Gastrocnemius medialis (tissue), 4 donors: ENCODE measurements at regions not wholly inside any gene's neighbourhood (a gene's known extent, or its start where the extent isn't known, plus 50 kb on each side); places are given as distances from the start of the nearest gene placed in this dataset.

Experiments used
- ATAC-seq, 2 donors: fragments of 150-250 bp; one replicate each; pipeline ENCODE4 v1.9.1; 2016
- DNase-seq, 2 donors: peaks; one replicate each; pipeline ENCODE4 v3.0.0-alpha.2; 2019
- H3K27ac ChIP-seq, 4 donors: fragments of 200-600 bp; sonication (generic); 1 replicate in 1 of 4; 2 replicates in 3 of 4; pipeline ENCODE4 v1.5.1; 2016 to 2018; ENCODE audit warnings: mild to moderate bottlenecking in 2 of 4, moderate library complexity in 1 of 4
- H3K27me3 ChIP-seq, 3 donors: fragments of 200-600 bp; sonication (generic) in 2 of 3; 1 replicate in 1 of 3; 2 replicates in 2 of 3; pipeline versions ENCODE4 v1.5.1 to v1.6.0; 2016 to 2019; ENCODE audit warnings: mild to moderate bottlenecking in 1 of 3, moderate library complexity in 1 of 3
- H3K36me3 ChIP-seq, 2 donors: fragments of 200-600 bp; sonication (generic) in 1 of 2; one replicate each; pipeline ENCODE4 v1.5.1; 2017 to 2018
- H3K4me1 ChIP-seq, 2 donors: fragments of 200-600 bp; sonication (generic) in 1 of 2; one replicate each; pipeline ENCODE4 v1.5.1; 2016 to 2017; ENCODE audit warnings: mild to moderate bottlenecking in 2 of 2
- H3K4me3 ChIP-seq, 4 donors: fragments of 200-600 bp; sonication (generic) in 3 of 4; 1 replicate in 1 of 4; 2 replicates in 3 of 4; pipeline ENCODE4 v1.5.1; 2016 to 2019; ENCODE audit warnings: mild to moderate bottlenecking in 2 of 4
- H3K9me3 ChIP-seq, 3 donors: fragments of 200-600 bp; sonication (generic) in 2 of 3; 1 replicate in 1 of 3; 2 replicates in 2 of 3; pipeline ENCODE4 v1.5.1; 2016 to 2019
- POLR2A ChIP-seq, 2 donors: fragments of 450-650 bp; IDR thresholded peaks; one replicate each; pipeline ENCODE4 v1.6.1; 2017; ENCODE audit warnings: antibody characterized with exemption in 2 of 2, mild to moderate bottlenecking in 2 of 2, moderate library complexity in 2 of 2
- in situ Hi-C, 4 donors: fragments of 200-750 bp; cut with MboI; loops; one replicate each; pipeline versions ENCODE4 v1.15.0 to v1.8.0; 2017; ENCODE audit warnings: low sequenced_read_pairs in 4 of 4
- intact Hi-C: fragments of 100-400 bp; cut with DNase I; formaldehyde crosslinking; loops from one replicate; pipeline ENCODE4 v1.15.1; 2023; ENCODE audit warnings: low total_unique reads
- TF ChIP-seq, protein P1 (sequence below), 5 experiments: fragments of 450-650 bp in 3 of 5; fragments of 200-600 bp in 2 of 5; sonication (generic) in 2 of 5; IDR thresholded peaks in 4 of 5; conservative IDR thresholded peaks in 1 of 5; 1 replicate in 4 of 5; 2 replicates in 1 of 5; pipeline ENCODE4 v1.5.1; 2016 to 2019; ENCODE audit warnings: antibody characterized with exemption in 5 of 5, mild to moderate bottlenecking in 3 of 5, moderate library complexity in 3 of 5

DNA sequence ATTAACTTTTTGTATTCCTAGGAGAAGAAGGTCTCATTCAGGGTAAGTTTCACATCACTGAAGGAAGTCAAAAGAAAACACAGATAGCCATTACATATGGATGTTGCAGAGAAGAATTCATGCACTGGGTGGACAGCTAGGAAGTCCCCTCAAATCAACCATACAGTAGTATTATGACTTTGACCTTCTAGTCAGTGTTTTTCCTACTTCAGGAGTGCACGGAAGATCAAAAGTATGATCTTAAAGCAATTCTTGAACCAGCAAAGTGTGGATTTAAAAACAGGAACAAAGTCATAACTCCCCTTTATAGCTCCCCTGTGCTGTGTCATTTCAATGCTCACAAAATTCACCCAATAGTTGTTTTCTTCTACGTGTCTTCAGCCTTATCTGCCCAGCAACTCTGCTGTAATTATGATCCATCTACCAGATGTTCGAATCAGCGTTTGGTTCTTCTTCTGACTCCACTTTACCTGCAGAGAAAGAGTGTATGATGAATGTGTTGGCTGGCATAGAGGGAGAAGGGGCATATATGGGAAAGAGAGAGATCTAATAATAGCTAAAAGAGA lies 118.1 kb upstream of the MEIS2 start:
- Histone ChIP-seq H3K4me3 (no peak overlapping the region), H3K9me3 (no peaks in the 10 kb centered on the region), H3K27me3 (no peaks in the 10 kb centered on the region), H3K36me3 (no peaks in the 10 kb centered on the region), H3K27ac (no peak overlapping the region), H3K4me1 (no peaks in the 10 kb centered on the region)
- intact Hi-C loops (no loop called here), in situ Hi-C loops (no loop called here)
- ATAC-seq, result no peak
- DNase-seq, result no peak
- TF ChIP-seq POLR2A (IDR thresholded peaks at IDR 0.05), result no peak
- TF ChIP-seq, protein P1, sequence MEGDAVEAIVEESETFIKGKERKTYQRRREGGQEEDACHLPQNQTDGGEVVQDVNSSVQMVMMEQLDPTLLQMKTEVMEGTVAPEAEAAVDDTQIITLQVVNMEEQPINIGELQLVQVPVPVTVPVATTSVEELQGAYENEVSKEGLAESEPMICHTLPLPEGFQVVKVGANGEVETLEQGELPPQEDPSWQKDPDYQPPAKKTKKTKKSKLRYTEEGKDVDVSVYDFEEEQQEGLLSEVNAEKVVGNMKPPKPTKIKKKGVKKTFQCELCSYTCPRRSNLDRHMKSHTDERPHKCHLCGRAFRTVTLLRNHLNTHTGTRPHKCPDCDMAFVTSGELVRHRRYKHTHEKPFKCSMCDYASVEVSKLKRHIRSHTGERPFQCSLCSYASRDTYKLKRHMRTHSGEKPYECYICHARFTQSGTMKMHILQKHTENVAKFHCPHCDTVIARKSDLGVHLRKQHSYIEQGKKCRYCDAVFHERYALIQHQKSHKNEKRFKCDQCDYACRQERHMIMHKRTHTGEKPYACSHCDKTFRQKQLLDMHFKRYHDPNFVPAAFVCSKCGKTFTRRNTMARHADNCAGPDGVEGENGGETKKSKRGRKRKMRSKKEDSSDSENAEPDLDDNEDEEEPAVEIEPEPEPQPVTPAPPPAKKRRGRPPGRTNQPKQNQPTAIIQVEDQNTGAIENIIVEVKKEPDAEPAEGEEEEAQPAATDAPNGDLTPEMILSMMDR (IDR thresholded peaks at IDR 0.05 in 4 of 5, conservative IDR thresholded peaks at IDR 0.05 in 1 of 5), result no peak

DNA sequence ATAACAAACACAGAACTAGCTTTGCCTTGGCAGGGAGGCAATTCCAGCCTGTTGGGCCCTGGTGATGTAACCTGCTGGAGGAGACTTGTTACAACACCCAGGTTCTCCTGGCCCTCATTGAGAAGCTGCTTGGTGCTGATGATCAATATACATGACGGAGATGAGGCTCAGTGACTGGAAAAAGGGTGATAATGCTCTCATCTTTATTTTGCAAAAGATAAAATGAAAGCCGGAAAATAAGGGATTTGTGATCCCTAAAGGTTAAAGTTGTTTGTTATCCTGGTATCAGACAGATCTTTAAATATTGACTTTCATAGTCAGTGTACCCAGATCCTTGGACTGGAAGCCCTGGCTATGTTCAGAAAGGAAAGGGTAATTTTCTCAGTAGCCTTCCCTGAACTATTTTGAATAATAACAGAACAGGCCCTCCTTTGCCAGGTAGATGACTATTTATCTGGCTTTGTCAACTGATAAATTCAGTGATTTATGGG lies 118.9 kb upstream of the MEIS2 start:
- intact Hi-C loops (no loop called here), in situ Hi-C loops (no loop called here)
- ATAC-seq, result no peak
- Histone ChIP-seq H3K36me3 (no peaks in the 10 kb centered on the region), H3K9me3 (no peaks in the 10 kb centered on the region), H3K27ac (no peak overlapping the region), H3K27me3 (no peaks in the 10 kb centered on the region), H3K4me3 (no peak overlapping the region), H3K4me1 (no peaks in the 10 kb centered on the region)
- no peak for DNase-seq
- TF ChIP-seq POLR2A (IDR thresholded peaks at IDR 0.05), result no peak
- TF ChIP-seq, protein P1 (IDR thresholded peaks at IDR 0.05 in 4 of 5, conservative IDR thresholded peaks at IDR 0.05 in 1 of 5), result no peak

DNA sequence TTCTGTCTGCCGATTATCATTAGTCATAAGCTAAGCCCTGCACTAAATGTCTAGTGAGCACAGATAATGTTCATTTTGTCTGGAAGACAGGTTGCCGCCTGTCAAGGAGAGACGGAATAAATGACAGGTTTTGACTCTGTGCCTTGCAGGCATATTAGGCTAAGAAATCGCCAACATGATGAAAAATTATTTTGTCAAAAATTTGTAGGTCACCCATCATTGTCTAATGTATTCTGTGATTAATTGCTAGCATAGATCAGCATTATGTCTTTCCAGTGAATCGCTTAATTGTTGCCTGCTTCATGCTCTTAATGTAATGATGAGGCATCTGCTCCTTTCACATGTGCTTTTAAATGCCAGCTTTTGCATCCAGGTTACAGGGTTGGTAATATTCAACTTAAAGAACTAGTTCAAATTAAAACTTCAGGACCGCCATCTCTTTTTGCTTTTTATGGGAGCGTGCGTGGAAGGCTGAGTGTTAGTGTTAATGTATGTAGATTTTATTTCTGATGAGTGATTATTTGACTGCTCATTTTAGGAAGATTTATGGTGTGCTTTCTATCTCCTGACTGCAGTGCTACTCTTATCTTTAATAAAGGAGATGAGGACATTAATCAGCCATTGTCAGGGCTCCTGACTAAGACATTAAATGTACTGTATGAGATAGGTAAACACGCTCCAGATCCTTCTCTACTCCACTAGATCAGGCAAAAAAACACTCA lies 120.8 kb upstream of the MEIS2 start:
- Histone ChIP-seq H3K36me3 (no peaks in the 10 kb centered on the region), H3K27me3 (no peaks in the 10 kb centered on the region), H3K9me3 (no peaks in the 10 kb centered on the region), H3K27ac (no peak overlapping the region), H3K4me3 (no peak overlapping the region), H3K4me1 (no peaks in the 10 kb centered on the region)
- no peak for DNase-seq
- ATAC-seq, result no peak
- TF ChIP-seq, protein P1 (IDR thresholded peaks at IDR 0.05 in 4 of 5, conservative IDR thresholded peaks at IDR 0.05 in 1 of 5), result no peak
- TF ChIP-seq POLR2A (IDR thresholded peaks at IDR 0.05), result no peak
- intact Hi-C loops (no loop called here), in situ Hi-C loops (no loop called here)

DNA sequence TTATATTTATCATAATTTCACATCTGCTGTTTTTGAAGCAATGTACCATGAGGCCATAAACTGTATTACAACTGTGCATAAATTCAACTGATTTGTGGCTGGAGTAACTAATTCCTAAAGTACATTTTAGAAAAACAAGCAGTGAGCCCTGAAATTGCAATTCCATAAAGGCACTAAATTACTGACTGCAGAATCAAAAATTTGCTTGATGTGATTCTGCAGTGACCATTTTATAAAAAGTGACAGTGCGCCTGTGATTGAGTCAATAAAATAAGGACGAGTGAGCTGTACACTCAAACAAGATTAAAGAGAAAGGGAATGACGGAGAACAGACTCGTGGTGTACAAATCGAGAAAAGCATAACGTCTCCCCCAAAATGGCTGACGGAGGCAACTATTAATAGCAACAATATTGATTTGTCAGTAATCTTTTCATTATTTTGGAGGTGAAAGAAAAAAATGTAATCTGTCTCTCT lies 121.4 kb upstream of the MEIS2 start:
- Histone ChIP-seq H3K27ac (no peak overlapping the region), H3K9me3 (no peaks in the 10 kb centered on the region), H3K4me1 (no peaks in the 10 kb centered on the region), H3K4me3 (no peak overlapping the region), H3K27me3 (no peaks in the 10 kb centered on the region), H3K36me3 (no peaks in the 10 kb centered on the region)
- in situ Hi-C loops (no loop called here), intact Hi-C loops (no loop called here)
- no peak for DNase-seq
- TF ChIP-seq, protein P1 (IDR thresholded peaks at IDR 0.05 in 4 of 5, conservative IDR thresholded peaks at IDR 0.05 in 1 of 5), result no peak
- TF ChIP-seq POLR2A (IDR thresholded peaks at IDR 0.05), result no peak
- no peak for ATAC-seq
